ENCODE measurements at regions not wholly inside any gene's neighbourhood (a gene's known extent, or its start where the extent isn't known, plus 50 kb on each side); places are given as distances from the start of the nearest gene placed in this dataset.

DNA sequence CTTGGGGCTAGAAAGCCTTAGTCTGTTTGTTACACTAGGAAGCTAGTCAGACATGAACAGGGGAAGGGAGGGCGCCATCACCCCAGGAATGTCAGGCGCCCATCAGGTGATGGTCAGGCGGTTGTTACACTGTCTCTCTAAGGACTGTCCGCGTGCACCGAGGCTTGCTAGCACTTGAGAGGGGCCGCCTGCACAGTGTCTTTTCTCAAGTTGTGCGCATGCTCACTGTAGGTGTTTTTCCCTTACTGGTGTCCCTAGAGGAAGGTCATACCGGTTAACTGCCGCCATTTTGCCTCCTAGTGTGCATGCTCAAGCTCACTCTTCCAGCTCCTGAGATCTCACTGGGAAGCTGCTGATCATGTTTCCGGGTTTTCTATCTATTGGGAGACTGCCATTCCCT lies 855.0 kb upstream of the TMEM132C start:
- no peak for TF ChIP-seq TAF1 (IDR thresholded peaks at IDR 0.05; ENCODE audit: low read depth)
- TF ChIP-seq MXI1 (conservative IDR thresholded peaks at IDR 0.05; ENCODE audit: poor library complexity, severe bottlenecking) = no peak
- no peak for TF ChIP-seq POLR2AphosphoS5 (IDR thresholded peaks at IDR 0.05)
- TF ChIP-seq, protein P1, sequence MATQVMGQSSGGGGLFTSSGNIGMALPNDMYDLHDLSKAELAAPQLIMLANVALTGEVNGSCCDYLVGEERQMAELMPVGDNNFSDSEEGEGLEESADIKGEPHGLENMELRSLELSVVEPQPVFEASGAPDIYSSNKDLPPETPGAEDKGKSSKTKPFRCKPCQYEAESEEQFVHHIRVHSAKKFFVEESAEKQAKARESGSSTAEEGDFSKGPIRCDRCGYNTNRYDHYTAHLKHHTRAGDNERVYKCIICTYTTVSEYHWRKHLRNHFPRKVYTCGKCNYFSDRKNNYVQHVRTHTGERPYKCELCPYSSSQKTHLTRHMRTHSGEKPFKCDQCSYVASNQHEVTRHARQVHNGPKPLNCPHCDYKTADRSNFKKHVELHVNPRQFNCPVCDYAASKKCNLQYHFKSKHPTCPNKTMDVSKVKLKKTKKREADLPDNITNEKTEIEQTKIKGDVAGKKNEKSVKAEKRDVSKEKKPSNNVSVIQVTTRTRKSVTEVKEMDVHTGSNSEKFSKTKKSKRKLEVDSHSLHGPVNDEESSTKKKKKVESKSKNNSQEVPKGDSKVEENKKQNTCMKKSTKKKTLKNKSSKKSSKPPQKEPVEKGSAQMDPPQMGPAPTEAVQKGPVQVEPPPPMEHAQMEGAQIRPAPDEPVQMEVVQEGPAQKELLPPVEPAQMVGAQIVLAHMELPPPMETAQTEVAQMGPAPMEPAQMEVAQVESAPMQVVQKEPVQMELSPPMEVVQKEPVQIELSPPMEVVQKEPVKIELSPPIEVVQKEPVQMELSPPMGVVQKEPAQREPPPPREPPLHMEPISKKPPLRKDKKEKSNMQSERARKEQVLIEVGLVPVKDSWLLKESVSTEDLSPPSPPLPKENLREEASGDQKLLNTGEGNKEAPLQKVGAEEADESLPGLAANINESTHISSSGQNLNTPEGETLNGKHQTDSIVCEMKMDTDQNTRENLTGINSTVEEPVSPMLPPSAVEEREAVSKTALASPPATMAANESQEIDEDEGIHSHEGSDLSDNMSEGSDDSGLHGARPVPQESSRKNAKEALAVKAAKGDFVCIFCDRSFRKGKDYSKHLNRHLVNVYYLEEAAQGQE (IDR thresholded peaks at IDR 0.05; ENCODE audit: borderline replicate concordance) = no peak
- TF ChIP-seq, protein P2, sequence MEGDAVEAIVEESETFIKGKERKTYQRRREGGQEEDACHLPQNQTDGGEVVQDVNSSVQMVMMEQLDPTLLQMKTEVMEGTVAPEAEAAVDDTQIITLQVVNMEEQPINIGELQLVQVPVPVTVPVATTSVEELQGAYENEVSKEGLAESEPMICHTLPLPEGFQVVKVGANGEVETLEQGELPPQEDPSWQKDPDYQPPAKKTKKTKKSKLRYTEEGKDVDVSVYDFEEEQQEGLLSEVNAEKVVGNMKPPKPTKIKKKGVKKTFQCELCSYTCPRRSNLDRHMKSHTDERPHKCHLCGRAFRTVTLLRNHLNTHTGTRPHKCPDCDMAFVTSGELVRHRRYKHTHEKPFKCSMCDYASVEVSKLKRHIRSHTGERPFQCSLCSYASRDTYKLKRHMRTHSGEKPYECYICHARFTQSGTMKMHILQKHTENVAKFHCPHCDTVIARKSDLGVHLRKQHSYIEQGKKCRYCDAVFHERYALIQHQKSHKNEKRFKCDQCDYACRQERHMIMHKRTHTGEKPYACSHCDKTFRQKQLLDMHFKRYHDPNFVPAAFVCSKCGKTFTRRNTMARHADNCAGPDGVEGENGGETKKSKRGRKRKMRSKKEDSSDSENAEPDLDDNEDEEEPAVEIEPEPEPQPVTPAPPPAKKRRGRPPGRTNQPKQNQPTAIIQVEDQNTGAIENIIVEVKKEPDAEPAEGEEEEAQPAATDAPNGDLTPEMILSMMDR (IDR thresholded peaks at IDR 0.05; ENCODE audit: poor library complexity, severe bottlenecking) = no peak
- no peak for TF ChIP-seq EP300 (conservative IDR thresholded peaks at IDR 0.05; ENCODE audit: poor library complexity, severe bottlenecking)
- no peak for TF ChIP-seq SMC3 (conservative IDR thresholded peaks at IDR 0.05; ENCODE audit: poor library complexity)
- no peak for TF ChIP-seq EZH2 (IDR thresholded peaks at IDR 0.05; ENCODE audit: borderline replicate concordance, insufficient read depth, low read length, poor library complexity, severe bottlenecking)
- no peak for TF ChIP-seq RAD21 (conservative IDR thresholded peaks at IDR 0.05)
- Histone ChIP-seq H4K20me1 (ENCODE audit: insufficient read depth) (no peaks in the 10 kb centered on the region), H3K4me3 (ENCODE audit: low read length) (peak overlapping the region; percentile 2), H3K27me3 (ENCODE audit: insufficient read depth, low read depth, low read length) (no peaks in the 10 kb centered on the region), H3K27ac (ENCODE audit: low read length) (peak overlapping the region; percentile 91), H2AFZ (ENCODE audit: low read depth, low read length) (no peak overlapping the region), H3K9me2 (ENCODE audit: insufficient read depth, low read length) (no peaks in the 10 kb centered on the region), H3K9me3 (ENCODE audit: low read length) (no peaks in the 10 kb centered on the region), H3K79me2 (replicated peaks; ENCODE audit: insufficient read depth, low read length) (no peaks in the 10 kb centered on the region), H3F3A (ENCODE audit: insufficient read depth, low read length, poor library complexity, severe bottlenecking) (peaks cover 3% of the 10 kb centered on the region), H3K36me3 (ENCODE audit: insufficient read depth, low read length) (no peaks in the 10 kb centered on the region), H3K9ac (ENCODE audit: low read length) (peak overlapping the region; percentile 58), H3K4me2 (ENCODE audit: low read length) (no peak overlapping the region)

DNA sequence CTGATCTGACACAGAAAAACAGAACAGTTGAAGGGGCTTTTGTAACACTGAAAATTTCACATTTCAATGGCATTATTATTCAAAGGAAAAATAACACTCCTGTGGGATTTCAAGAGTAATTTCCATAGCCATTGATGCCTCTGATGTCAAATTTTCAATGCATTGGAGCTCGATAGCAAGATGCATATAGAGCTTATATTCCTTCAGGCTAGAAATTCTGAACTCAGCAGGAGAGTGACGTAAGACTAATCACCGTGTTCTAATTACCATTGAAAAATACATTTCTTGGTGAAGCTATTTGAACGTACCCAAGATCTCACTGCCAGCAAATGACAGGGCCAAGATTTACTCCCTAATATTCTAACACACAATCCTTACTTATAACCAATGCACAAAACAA lies 854.1 kb upstream of the TMEM132C start:
- H3K27me3 ChIP-seq (ENCODE audit: insufficient read depth, low read depth, low read length) = no peaks in the 10 kb centered on the region
- peak overlapping the region; percentile 7 for H3K4me3 ChIP-seq (ENCODE audit: low read length)
- H3K79me2 ChIP-seq (replicated peaks; ENCODE audit: insufficient read depth, low read length) = no peaks in the 10 kb centered on the region
- H3K9ac ChIP-seq (ENCODE audit: low read length) = peak overlapping the region; percentile 58
- peaks cover 3% of the 10 kb centered on the region for H3F3A ChIP-seq (ENCODE audit: insufficient read depth, low read length, poor library complexity, severe bottlenecking)
- no peaks in the 10 kb centered on the region for H4K20me1 ChIP-seq (ENCODE audit: insufficient read depth)
- H3K4me2 ChIP-seq (ENCODE audit: low read length) = no peak overlapping the region
- no peak overlapping the region for H2AFZ ChIP-seq (ENCODE audit: low read depth, low read length)
- H3K9me2 ChIP-seq (ENCODE audit: insufficient read depth, low read length) = no peaks in the 10 kb centered on the region
- H3K27ac ChIP-seq (ENCODE audit: low read length) = peak overlapping the region; percentile 91
- H3K36me3 ChIP-seq (ENCODE audit: insufficient read depth, low read length) = no peaks in the 10 kb centered on the region
- H3K9me3 ChIP-seq (ENCODE audit: low read length) = no peaks in the 10 kb centered on the region
- TF ChIP-seq, protein P2 (IDR thresholded peaks at IDR 0.05; ENCODE audit: poor library complexity, severe bottlenecking) = no peak
- TF ChIP-seq SMC3 (conservative IDR thresholded peaks at IDR 0.05; ENCODE audit: poor library complexity) = peak; percentile 33
- TF ChIP-seq, protein P1 (IDR thresholded peaks at IDR 0.05; ENCODE audit: borderline replicate concordance) = no peak
- peak; percentile 60 for TF ChIP-seq EP300 (conservative IDR thresholded peaks at IDR 0.05; ENCODE audit: poor library complexity, severe bottlenecking)
- TF ChIP-seq RAD21 (conservative IDR thresholded peaks at IDR 0.05) = peak; percentile 34
- no peak for TF ChIP-seq EZH2 (IDR thresholded peaks at IDR 0.05; ENCODE audit: borderline replicate concordance, insufficient read depth, low read length, poor library complexity, severe bottlenecking)
- TF ChIP-seq TAF1 (IDR thresholded peaks at IDR 0.05; ENCODE audit: low read depth) = no peak
- no peak for TF ChIP-seq MXI1 (conservative IDR thresholded peaks at IDR 0.05; ENCODE audit: poor library complexity, severe bottlenecking)
- no peak for TF ChIP-seq POLR2AphosphoS5 (IDR thresholded peaks at IDR 0.05)
